ENCODE measurements at regions not wholly inside any gene's neighbourhood (a gene's known extent, or its start where the extent isn't known, plus 50 kb on each side); places are given as distances from the start of the nearest gene placed in this dataset.

DNA sequence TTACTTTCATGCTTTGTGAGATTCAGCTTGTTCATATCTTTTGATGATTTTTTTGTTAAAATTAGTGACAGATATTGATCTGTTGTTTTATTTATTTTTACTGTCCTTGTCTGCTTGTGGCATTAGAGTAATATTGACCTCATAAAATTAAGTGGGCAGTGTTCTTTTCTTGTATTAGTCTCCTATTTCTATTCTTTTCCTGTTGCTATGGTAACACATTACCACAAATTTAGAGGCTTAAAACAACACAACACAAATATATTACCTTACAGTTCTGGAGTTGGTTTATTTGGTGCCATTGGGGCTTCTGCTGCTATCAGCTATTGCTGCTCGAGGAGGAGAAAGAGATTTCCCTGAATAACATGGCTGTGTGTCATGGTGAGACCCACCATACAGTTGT lies 135.7 kb downstream of the C1orf94 start:
- H3K4me1 Mint-ChIP-seq = no peaks in the 10 kb centered on the region
- no peak for ATAC-seq (ENCODE audit: low read depth)
- H3K4me3 Mint-ChIP-seq = no peak overlapping the region
- no peak for DNase-seq (ENCODE audit: low spot score in 2 of 2)
- no peak overlapping the region for H3K27ac Mint-ChIP-seq
- H3K9me3 Mint-ChIP-seq = peaks cover 25% of the 10 kb centered on the region
- H3K27me3 Mint-ChIP-seq = peaks cover 4% of the 10 kb centered on the region
- no peaks in the 10 kb centered on the region for H3K36me3 Mint-ChIP-seq

- ATAC-seq (ENCODE audit: low read depth) (no peak), DNase-seq (ENCODE audit: low spot score in 2 of 2) (no peak)
- H3K27ac Mint-ChIP-seq = no peak overlapping the region
- peaks cover 1% of the 10 kb centered on the region for H3K27me3 Mint-ChIP-seq
- H3K4me1 Mint-ChIP-seq = no peaks in the 10 kb centered on the region
- no peaks in the 10 kb centered on the region for H3K36me3 Mint-ChIP-seq
- H3K4me3 Mint-ChIP-seq = no peak overlapping the region
- peaks cover 22% of the 10 kb centered on the region for H3K9me3 Mint-ChIP-seq
Observed at GRCh38 chr1:34315974-34316373, 139.3 kb downstream of the C1orf94 start.

- no peaks in the 10 kb centered on the region for H3K4me1 Mint-ChIP-seq
- no peak for ATAC-seq (ENCODE audit: low read depth)
- DNase-seq (ENCODE audit: low spot score in 2 of 2) = no peak
- H3K9me3 Mint-ChIP-seq = peaks cover 21% of the 10 kb centered on the region
- H3K27ac Mint-ChIP-seq = no peak overlapping the region
- no peak overlapping the region for H3K4me3 Mint-ChIP-seq
- peaks cover 1% of the 10 kb centered on the region for H3K27me3 Mint-ChIP-seq
- no peaks in the 10 kb centered on the region for H3K36me3 Mint-ChIP-seq
Observed at GRCh38 chr1:34316773-34317172, 140.1 kb downstream of the C1orf94 start.

DNA sequence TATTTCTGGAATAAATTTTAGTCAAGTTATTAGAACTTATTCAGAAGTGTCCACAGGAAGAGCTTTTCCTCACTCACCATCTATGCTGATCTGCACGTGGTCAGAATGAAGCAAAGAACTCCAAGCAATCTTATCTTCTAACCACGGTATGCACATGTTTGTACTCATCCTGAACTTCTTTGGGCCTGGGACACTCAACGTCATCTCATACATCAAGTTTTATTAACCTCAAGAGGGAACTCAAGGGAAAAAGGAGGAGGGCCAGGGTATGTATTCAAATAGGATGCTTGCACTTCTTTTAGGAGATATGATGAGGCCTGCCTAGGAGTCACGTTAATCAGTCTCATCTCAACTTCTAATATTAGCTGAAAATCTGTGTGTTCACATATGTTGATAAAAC lies 142.5 kb downstream of the C1orf94 start:
- H3K9me3 Mint-ChIP-seq = peaks cover 14% of the 10 kb centered on the region
- no peak for DNase-seq (ENCODE audit: low spot score in 2 of 2)
- H3K4me3 Mint-ChIP-seq = no peak overlapping the region
- peaks cover 5% of the 10 kb centered on the region for H3K27me3 Mint-ChIP-seq
- no peaks in the 10 kb centered on the region for H3K4me1 Mint-ChIP-seq
- no peaks in the 10 kb centered on the region for H3K36me3 Mint-ChIP-seq
- no peak overlapping the region for H3K27ac Mint-ChIP-seq
- no peak for ATAC-seq (ENCODE audit: low read depth)

DNA sequence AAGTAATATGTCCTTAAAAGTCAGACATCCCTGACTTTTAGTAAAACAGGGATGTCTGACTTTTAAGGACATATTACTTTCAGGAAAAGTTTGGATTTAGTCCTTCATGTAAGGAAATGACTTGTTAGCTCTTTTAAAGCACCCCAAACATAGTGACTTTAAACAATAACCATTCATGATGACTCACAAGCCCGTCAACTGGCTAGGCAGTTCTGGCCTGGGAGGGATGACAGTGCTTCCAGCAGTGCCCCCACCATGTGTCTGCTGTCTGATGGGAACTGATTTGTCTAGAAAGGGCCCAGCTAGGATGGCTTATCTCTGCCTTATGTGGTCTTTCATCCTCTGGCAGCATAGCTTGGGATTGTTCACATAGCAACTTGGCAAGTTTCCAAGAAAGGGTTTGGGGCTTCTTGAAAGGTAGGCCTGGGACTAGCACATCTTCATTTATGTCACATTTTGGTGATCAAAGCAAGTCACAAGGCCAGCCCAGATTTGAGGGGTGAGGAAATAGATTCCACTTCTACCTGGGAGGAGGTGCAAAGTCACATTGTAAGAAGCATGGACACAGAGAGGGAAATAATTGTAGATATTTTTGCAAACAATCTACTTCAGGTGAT lies 143.5 kb downstream of the C1orf94 start:
- ATAC-seq (ENCODE audit: low read depth) = no peak
- Mint-ChIP-seq H3K4me1 (no peaks in the 10 kb centered on the region), H3K36me3 (no peaks in the 10 kb centered on the region), H3K9me3 (peaks cover 13% of the 10 kb centered on the region), H3K27me3 (peaks cover 4% of the 10 kb centered on the region), H3K4me3 (no peak overlapping the region), H3K27ac (no peak overlapping the region)
- DNase-seq (ENCODE audit: low spot score in 2 of 2) = no peak

- no peaks in the 10 kb centered on the region for H3K4me1 Mint-ChIP-seq
- DNase-seq (ENCODE audit: low spot score in 2 of 2) = no peak
- no peaks in the 10 kb centered on the region for H3K36me3 Mint-ChIP-seq
- H3K9me3 Mint-ChIP-seq = peaks cover 2% of the 10 kb centered on the region
- no peak for ATAC-seq (ENCODE audit: low read depth)
- H3K27me3 Mint-ChIP-seq = peaks cover 6% of the 10 kb centered on the region
- no peak overlapping the region for H3K27ac Mint-ChIP-seq
- no peak overlapping the region for H3K4me3 Mint-ChIP-seq
Observed at GRCh38 chr1:34322969-34323368, 146.3 kb downstream of the C1orf94 start.

GRCh38 chr1:34324879-34325440 lies 148.3 kb downstream of the C1orf94 start:
- no peaks in the 10 kb centered on the region for H3K4me1 Mint-ChIP-seq
- ATAC-seq (ENCODE audit: low read depth) (no peak), DNase-seq (ENCODE audit: low spot score in 2 of 2) (no peak)
- no peaks in the 10 kb centered on the region for H3K9me3 Mint-ChIP-seq
- peaks cover 6% of the 10 kb centered on the region for H3K27me3 Mint-ChIP-seq
- H3K27ac Mint-ChIP-seq = no peak overlapping the region
- H3K36me3 Mint-ChIP-seq = no peaks in the 10 kb centered on the region
- H3K4me3 Mint-ChIP-seq = no peak overlapping the region

DNA sequence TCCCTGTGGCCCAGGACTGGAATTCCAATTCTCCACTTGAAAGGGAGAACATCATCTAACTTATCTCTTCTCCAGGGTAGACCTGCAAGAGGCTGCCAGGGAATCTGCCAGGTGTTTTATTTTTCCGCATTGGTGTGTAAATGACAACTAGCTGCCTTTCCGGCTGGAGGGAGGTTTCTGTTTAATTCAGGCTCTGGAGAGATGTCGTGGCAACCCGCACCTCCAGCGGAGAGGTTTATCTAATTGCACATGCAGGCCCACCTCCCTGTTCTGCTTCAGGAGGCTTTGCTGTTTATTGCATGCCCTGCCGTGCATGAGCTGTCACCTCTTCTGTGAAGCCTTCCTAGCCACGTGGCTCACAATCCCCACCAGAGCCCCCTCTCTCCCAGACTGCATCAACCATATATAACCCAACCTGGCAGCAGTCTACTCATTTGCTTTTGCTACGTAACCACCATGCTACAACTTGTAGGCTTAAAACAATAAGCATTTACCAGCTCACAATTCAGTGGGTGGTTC lies 151.6 kb downstream of the C1orf94 start:
- Mint-ChIP-seq H3K4me1 (no peaks in the 10 kb centered on the region), H3K9me3 (no peaks in the 10 kb centered on the region), H3K4me3 (no peak overlapping the region), H3K36me3 (no peaks in the 10 kb centered on the region), H3K27me3 (peaks cover 2% of the 10 kb centered on the region), H3K27ac (no peak overlapping the region)
- DNase-seq (ENCODE audit: low spot score in 2 of 2) (no peak), ATAC-seq (ENCODE audit: low read depth) (no peak)

- peaks cover 2% of the 10 kb centered on the region for H3K27me3 Mint-ChIP-seq
- no peaks in the 10 kb centered on the region for H3K4me1 Mint-ChIP-seq
- DNase-seq (ENCODE audit: low spot score in 2 of 2) = no peak
- H3K4me3 Mint-ChIP-seq = no peak overlapping the region
- no peaks in the 10 kb centered on the region for H3K9me3 Mint-ChIP-seq
- no peaks in the 10 kb centered on the region for H3K36me3 Mint-ChIP-seq
- H3K27ac Mint-ChIP-seq = no peak overlapping the region
- ATAC-seq (ENCODE audit: low read depth) = no peak
Observed at GRCh38 chr1:34330061-34330460, 153.4 kb downstream of the C1orf94 start.

- Mint-ChIP-seq H3K4me3 (no peak overlapping the region), H3K27me3 (peaks cover 5% of the 10 kb centered on the region), H3K27ac (no peak overlapping the region), H3K36me3 (no peaks in the 10 kb centered on the region), H3K9me3 (no peaks in the 10 kb centered on the region), H3K4me1 (no peaks in the 10 kb centered on the region)
- no peak for DNase-seq (ENCODE audit: low spot score in 2 of 2)
- ATAC-seq (ENCODE audit: low read depth) = no peak
Observed at GRCh38 chr1:34331020-34331926, 154.6 kb downstream of the C1orf94 start.

DNA sequence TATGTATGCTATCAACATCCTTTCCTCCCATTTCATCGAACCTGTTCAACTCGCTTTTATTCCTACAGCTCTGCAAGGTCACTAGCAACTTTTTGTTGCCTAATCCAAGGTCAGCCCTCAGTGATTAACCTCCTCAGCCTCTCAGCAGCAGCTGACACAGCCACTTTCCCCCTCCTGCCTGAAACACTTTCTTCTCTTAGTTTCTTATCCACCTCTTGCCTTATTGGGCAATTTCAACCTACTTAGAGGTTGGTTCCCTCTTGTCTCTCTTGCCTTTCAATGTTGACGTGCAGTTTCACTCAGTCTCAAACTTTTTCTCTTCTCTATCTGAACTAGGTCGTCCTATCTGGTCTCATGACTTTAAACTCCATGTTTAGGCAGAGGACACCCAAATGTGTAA lies 156.3 kb downstream of the C1orf94 start:
- no peaks in the 10 kb centered on the region for H3K36me3 Mint-ChIP-seq
- H3K27me3 Mint-ChIP-seq = peaks cover 5% of the 10 kb centered on the region
- no peak overlapping the region for H3K4me3 Mint-ChIP-seq
- no peak overlapping the region for H3K27ac Mint-ChIP-seq
- H3K4me1 Mint-ChIP-seq = no peaks in the 10 kb centered on the region
- no peaks in the 10 kb centered on the region for H3K9me3 Mint-ChIP-seq
- ATAC-seq (ENCODE audit: low read depth) = no peak
- DNase-seq (ENCODE audit: low spot score in 2 of 2) = no peak

DNA sequence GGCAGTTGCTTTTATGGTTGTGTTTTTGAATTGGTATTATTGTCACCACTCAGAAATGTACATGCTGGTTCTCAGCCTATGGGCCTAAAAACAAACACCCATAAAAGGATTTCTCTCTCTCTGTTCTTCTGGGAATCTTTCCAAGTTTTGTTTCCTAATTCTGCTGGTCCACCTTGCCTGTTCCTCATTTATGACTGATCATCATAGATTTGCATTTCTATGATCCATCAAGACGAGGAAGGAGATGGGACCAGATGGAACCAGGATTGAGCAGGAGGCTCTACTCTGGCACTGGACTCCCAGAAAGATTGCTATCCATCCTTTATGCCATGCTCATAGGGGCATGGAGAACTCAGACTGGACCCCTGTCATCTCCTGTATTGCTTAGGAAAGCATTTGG lies 162.2 kb downstream of the C1orf94 start:
- H3K36me3 Mint-ChIP-seq = no peaks in the 10 kb centered on the region
- H3K4me3 Mint-ChIP-seq = no peak overlapping the region
- no peaks in the 10 kb centered on the region for H3K9me3 Mint-ChIP-seq
- DNase-seq (ENCODE audit: low spot score in 2 of 2) = no peak
- ATAC-seq (ENCODE audit: low read depth) = no peak
- H3K4me1 Mint-ChIP-seq = no peaks in the 10 kb centered on the region
- peaks cover 10% of the 10 kb centered on the region for H3K27me3 Mint-ChIP-seq
- no peak overlapping the region for H3K27ac Mint-ChIP-seq

GRCh38 chr1:34341896-34342295 lies 165.2 kb downstream of the C1orf94 start:
- Mint-ChIP-seq H3K9me3 (no peaks in the 10 kb centered on the region), H3K4me3 (no peak overlapping the region), H3K36me3 (no peaks in the 10 kb centered on the region), H3K4me1 (no peaks in the 10 kb centered on the region), H3K27ac (no peak overlapping the region), H3K27me3 (peaks cover 9% of the 10 kb centered on the region)
- DNase-seq (ENCODE audit: low spot score in 2 of 2) = no peak
- no peak for ATAC-seq (ENCODE audit: low read depth)

DNA sequence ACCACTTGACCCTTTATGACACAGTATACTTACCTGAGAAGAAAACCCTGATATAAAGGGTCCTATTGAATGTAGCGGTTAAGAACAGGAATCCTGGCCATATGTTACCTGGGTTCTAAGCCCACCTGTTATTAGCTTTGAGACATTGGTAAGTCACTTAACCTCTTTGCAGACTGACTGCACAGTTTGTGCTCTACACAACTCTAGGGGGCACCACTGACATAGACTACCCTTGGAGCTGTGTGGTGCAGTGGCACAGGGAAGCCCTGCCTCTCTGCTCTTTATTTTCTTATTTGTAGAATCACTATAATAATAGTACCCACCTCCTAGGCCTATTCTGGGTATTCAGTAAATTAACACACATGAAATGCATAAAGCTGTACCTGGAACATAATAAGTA lies 165.6 kb downstream of the C1orf94 start:
- DNase-seq (ENCODE audit: low spot score in 2 of 2) = no peak
- Mint-ChIP-seq H3K4me3 (no peak overlapping the region), H3K4me1 (no peaks in the 10 kb centered on the region), H3K27me3 (peaks cover 9% of the 10 kb centered on the region), H3K27ac (no peak overlapping the region), H3K9me3 (no peaks in the 10 kb centered on the region), H3K36me3 (no peaks in the 10 kb centered on the region)
- ATAC-seq (ENCODE audit: low read depth) = no peak
